HG03469 (cell line): ENCODE measurements at regions not wholly inside any gene's neighbourhood (a gene's known extent, or its start where the extent isn't known, plus 50 kb on each side); places are given as distances from the start of the nearest gene placed in this dataset.
"Not testable (repeated sequence)": the region's sequence is repeated elsewhere in the genome, so short reads cannot be mapped to it uniquely, and the experiment has no call there.

Experiments
- ATAC-seq: cut with Tn5 transposase; IDR thresholded peaks from one replicate; pipeline ENCODE4 v1.9.1; 2021; ENCODE audit warnings: mild to moderate bottlenecking, moderate library complexity, moderate number of reproducible peaks; ENCODE audit not compliant: unreplicated experiment

DNA sequence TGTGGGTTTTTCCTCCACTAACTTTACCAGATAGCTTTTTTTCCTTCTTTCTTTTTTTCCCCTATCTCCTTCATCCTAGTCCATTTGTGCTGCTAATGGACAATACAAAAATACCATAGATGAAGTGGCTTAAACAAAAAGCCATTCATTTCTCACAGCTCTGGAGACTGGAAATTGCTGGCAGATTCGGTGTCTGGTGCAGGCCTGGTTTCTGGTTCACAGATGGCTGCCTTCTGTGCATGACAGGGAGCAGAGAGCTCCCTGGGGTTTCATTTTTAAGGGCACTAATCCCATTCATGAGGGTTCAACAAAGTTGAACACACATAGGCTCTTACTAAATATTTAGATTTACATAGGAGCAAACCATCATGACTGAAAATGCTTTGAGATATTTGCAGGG is 467.4 kb downstream of the TYW1 start:
- ATAC-seq: no peak

DNA sequence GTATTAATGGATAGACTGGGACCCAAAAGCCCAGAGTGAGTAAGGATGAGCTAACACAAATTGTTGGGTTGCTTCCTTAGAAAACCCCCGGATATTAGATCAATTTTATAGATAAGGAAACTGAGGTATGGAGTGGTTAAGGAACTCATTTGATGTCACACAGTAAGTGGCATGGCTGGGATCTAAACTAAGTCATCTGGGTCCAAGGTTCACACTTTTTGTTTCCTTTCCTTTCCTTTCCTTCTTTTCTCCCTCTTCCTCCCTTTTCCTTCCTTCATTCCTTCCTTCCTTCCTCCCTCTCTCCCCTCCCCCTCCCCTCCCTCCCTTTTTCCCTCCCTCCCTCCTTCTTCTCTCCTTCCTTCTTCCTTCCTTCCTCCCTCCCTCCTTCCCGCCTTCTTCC is 469.5 kb downstream of the TYW1 start:
- ATAC-seq: no peak

DNA sequence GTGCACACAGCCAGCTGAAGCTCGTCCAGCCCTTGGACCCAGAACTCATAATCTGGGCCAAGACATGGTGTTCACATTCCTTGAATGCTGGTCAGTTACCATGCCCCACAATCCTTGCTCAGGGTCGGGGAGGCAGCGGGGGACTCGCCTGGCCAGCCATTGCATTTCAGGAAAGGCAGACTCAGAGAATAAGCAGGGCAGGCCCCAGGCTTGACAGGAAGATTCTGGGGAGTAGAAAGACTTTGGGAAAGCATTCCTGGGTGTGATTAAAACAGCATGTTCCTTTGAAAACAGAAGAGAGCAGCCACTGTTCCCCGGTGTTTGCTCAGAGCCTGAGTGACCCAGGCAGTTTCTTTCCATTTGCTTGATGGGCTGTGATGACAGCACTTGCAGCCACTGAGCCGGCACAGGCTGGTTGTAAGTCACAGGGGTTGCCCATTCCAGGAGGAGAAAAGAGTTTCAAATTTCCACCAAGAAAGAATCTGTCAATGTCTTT is 473.7 kb downstream of the TYW1 start:
- ATAC-seq: no peak

- no peak for ATAC-seq
These were observed 478.7 kb downstream of the TYW1 start for GRCh38 chr7:67475293-67475692.

DNA sequence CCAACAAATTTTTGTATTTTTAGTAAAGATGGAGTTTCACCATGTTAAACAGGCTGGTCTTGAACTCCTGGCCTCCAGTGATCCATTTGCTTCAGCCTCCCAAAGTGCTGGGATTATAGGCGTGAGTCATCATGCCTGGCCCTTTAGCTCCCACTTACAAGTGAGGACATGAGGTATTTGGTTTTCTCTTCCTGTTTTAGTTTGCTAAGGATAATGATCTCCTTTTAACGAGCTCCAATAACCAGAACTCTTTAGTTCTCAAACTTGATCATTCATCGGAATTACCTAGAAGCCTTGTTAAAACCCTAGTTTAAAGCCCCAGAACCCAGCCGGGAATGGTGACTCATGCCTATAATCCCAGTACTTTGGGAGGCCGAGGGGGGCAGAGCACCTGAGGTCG is 481.4 kb downstream of the TYW1 start:
- ATAC-seq: no peak

DNA sequence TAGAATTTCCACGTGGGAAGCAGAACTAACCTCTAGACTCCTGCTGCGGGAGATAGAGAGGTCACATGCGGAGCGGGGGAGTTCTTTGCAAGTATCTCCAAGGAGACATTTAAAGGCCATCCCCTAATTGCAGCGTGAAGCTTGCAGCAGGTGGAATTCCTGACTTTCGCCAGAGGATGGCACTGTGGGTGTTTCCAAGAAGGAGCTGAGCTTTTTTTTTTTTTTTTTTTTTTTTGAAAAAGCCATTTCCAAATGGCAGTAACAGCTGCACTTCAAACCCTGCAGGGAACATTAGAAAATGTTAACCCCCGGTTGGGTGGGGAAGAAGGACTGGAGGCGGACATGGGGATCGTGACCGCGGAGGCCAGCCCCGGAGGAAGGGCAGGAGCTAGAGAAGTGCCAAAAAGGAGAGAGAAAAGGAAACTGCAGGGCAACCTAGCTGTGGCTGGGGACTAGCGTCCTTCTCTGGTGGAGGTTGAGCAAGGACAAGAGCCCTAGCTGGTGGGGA is 487.7 kb downstream of the TYW1 start:
- ATAC-seq: no peak

- ATAC-seq: no peak
These were observed 489.8 kb downstream of the TYW1 start for GRCh38 chr7:67486401-67486800.

- no peak for ATAC-seq
These were observed 490.7 kb downstream of the TYW1 start for GRCh38 chr7:67487316-67487715.

DNA sequence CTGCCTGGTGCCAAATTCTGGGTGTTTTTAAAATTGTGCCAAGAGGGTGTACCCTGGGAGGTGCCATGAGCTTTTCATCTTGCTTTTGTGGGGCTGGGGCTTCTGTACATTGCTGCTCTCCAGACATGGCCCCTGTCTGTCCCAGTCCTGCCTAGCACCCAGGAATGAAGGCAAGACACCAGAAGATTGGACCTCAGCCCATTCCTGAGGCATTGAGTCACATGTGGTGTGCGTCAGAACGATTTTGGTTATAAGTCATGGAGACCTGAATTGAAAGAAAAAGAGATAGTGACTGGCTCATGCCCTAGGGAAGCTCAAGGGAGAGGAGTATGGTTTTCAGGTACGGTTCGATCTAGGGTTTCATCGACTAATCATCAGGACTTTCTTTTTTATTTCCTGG is 493.2 kb downstream of the TYW1 start:
- ATAC-seq: no peak

GRCh38 chr7:67493366-67493765 is 496.7 kb downstream of the TYW1 start:
- ATAC-seq: no peak

GRCh38 chr7:67496589-67496988 is 500.0 kb downstream of the TYW1 start:
- no peak for ATAC-seq

DNA sequence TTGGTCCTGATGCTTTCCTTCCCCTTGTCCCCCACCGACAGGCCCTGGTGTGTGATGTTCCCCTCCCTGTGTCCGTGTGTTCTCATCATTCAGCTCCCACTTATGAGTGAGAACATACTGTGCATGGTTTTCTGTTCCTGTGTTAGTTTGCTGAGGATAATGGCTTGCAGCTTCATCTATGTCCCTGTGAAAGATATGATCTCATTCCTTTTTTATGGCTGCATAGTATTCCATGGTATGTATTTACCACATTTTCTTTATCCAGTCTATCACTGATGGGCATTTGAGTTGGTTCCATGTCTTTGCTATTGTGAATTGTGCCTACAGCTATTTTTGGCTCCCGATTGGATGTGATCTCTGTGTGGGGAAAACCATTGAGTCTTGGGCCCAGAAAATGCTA is 501.3 kb downstream of the TYW1 start:
- not testable (repeated sequence) for ATAC-seq

DNA sequence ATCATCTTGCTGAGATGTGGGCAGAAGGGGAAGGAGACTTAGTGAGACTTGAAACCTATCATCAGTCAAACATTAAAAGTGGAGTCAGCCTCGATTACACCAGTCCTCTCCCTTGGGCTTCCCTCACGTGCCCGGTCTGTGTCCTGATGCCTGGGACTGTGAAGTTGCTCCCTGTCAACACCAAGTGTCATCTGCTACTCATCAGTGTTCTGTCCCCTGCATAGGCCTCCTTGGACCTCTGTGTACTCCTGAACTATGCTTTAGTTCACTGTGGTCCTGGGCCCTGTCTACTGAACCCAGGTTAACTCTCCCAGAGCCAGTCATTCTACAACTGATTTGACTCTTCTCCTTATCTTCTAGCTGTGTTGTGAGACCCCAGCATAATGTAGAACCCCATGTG is 506.3 kb downstream of the TYW1 start:
- ATAC-seq: no peak

DNA sequence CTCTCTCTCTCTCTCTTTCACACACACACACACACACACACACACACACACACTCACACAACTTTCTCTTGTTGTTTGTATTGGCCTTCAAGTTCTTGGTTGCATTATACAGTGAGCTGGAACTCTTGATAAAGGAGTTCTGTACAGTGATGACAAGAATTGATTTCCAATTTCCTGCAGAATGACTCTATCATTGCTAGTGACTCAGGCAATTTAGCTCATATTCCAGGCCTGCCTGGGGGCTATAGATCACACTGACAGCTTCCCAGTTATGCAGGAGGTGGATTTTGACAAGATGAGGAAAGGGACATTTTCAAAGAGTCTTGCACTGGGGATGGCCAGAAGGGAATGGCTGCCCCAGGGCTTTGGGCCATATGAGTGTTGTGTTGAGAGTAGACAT is 508.8 kb downstream of the TYW1 start:
- no peak for ATAC-seq

DNA sequence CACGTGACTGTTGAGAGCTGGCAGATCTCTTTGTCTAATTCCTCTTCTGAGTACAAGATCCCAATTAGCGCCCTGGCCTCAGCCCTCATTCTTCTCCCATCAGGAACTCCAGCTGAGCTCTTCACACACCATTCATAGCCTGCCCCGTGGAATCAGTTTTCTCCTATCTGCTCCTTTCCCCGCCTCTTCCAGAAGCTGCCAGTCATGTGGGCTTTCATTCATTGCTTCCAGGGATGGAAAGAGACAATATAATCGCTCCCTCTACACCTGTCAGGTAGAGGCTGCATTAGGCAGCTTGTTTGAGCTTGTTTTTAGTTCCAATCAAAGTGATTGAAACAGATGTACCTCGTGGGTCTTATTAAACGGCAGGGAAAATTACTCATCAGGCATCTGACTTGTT is 515.8 kb downstream of the TYW1 start:
- no peak for ATAC-seq

- ATAC-seq: no peak
These were observed 521.9 kb downstream of the TYW1 start for GRCh38 chr7:67518580-67518979.

DNA sequence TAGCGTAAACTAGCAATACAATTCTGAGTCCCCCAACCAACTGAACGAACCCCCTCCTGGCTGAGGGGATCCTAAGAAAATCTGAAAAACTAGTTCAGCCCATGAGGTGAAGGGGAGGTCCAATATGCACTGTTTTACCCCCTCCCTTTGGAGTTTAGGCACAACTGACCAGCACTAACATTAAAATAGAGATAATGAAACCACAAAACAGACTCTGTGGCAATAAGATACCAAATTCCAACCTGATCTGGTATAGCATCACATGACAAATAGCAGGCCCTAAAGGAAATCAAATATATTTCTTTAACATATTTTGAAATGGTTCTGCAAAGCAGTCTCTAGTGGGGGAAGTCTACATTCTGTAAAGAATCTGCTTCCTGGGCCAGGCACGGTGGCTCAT is 522.5 kb downstream of the TYW1 start:
- ATAC-seq: no peak

DNA sequence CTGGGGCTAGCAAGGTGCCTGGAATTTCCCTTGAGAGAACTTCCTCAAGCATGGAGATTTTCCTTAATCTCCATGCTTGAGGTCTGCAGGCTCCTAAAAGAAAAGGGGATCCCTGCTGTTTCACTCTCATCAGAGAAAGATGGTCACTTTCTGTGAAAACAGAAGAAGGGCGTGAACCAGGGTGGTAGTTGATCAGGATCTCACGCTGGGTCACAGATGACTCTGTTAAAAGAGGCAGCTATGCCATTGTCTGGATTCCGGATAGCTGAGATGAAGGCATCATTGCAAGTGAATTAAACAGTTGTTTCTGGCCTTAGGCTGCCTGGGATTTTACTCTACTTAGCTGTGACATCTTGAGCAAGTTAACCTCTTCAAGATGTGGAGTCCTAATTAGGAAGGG is 525.9 kb downstream of the TYW1 start:
- ATAC-seq: no peak

DNA sequence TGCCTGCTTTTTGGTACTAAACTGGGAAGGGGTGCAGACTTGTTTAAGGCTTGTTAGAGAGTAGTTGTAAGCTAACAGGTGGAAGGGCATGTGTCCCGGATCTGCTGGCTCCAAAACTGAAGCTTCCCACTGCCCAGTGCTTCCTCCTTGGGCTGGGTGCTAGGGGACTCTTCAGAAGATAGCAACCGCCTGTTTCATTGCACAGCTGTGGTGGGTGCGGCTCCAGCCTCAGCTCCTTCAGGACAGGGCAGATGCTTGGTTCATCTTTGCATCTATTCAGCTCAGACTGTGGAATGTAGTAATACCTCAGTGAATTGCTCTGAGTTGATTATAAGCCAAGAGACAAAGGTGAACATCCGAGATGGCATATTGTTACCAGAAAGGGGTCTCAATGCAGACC is 527.1 kb downstream of the TYW1 start:
- no peak for ATAC-seq

- no peak for ATAC-seq
These were observed 529.0 kb downstream of the TYW1 start for GRCh38 chr7:67525588-67525987.

- no peak for ATAC-seq
These were observed 538.8 kb downstream of the TYW1 start for GRCh38 chr7:67535241-67535989.

DNA sequence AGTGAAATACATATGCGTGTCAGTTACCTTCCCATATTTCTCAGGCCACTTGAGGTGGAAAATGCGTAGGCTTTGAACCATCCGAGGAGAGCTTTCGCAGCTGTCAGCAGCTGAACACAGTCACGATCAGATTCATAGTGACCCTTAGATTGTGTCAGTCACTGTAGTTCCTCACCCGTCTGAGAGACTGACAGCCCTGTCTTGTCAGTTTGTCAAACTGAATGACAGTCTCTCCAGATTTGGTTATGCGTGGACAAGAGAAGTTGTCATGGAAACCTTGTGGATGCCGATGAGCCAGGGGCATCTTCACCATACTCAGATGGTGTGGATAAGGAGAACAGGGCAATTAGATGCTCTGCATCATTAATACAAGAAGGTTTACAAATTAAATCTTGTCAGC is 546.3 kb downstream of the TYW1 start:
- no peak for ATAC-seq
